AG10803 (cell line): ENCODE measurements at regions not wholly inside any gene's neighbourhood (a gene's known extent, or its start where the extent isn't known, plus 50 kb on each side); places are given as distances from the start of the nearest gene placed in this dataset.
A peak's percentile ranks its signal among the peaks of the same experiment; 100 is the strongest.

Experiments
- DNase-seq: peaks from one replicate; pipeline ENCODE4 v3.0.0; 2010; ENCODE audit warnings: low read depth
- H3K4me3 ChIP-seq: 2 replicates; pipeline ENCODE4 v1.5.1; 2011; ENCODE audit warnings: mild to moderate bottlenecking, low read length, control low read depth
- TF ChIP-seq, protein P1 (sequence below): conservative IDR thresholded peaks from 2 replicates; pipeline ENCODE4 v1.5.1; 2011; ENCODE audit warnings: mild to moderate bottlenecking, low read length, control low read depth, inconsistent platforms

DNA sequence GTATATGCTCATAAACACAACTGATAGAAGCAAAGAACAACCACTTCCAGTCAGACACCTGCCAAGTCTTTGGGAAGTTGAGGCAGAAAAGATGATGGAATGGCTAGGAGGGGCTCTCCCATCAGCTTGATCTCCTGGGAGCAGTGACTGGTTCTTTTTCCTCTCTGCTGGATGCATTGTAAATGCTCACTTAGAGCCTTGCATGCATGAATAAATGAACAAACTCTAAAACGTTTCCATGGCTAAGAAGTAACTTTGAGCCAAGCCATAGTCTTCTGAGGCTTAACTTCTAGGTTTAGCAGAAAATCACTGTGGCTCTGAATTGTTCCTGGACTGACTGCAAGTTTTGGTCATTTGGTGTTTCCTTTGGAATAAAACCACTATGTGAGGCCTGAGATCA, 166.4 kb upstream of the CITED2 start:
- H3K4me3 ChIP-seq: no peak overlapping the region
- DNase-seq: no peak
- TF ChIP-seq, protein P1, sequence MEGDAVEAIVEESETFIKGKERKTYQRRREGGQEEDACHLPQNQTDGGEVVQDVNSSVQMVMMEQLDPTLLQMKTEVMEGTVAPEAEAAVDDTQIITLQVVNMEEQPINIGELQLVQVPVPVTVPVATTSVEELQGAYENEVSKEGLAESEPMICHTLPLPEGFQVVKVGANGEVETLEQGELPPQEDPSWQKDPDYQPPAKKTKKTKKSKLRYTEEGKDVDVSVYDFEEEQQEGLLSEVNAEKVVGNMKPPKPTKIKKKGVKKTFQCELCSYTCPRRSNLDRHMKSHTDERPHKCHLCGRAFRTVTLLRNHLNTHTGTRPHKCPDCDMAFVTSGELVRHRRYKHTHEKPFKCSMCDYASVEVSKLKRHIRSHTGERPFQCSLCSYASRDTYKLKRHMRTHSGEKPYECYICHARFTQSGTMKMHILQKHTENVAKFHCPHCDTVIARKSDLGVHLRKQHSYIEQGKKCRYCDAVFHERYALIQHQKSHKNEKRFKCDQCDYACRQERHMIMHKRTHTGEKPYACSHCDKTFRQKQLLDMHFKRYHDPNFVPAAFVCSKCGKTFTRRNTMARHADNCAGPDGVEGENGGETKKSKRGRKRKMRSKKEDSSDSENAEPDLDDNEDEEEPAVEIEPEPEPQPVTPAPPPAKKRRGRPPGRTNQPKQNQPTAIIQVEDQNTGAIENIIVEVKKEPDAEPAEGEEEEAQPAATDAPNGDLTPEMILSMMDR: no peak

DNA sequence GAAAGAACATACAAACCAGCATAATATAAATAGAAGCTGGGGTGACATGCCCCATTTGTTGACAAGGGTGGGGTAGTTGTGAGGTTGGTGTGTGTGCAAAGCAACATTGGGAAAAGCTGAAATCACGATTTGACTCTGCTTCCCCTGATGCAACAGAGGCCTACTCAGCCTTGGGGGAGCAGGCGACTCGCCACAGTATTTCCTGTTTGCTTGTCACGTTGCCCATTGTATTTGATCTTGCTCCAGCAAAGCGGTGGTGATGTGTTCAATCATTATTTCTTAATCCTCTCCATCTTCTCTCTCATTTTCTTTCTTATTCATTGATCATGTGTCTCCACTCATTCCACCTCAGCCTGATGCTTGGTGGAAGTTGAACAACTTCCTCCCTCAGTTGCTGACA, 165.8 kb upstream of the CITED2 start:
- H3K4me3 ChIP-seq: no peak overlapping the region; the same call in 1 of the 2 replicates
- peak; percentile 93 for DNase-seq
- TF ChIP-seq, protein P1: no peak

DNA sequence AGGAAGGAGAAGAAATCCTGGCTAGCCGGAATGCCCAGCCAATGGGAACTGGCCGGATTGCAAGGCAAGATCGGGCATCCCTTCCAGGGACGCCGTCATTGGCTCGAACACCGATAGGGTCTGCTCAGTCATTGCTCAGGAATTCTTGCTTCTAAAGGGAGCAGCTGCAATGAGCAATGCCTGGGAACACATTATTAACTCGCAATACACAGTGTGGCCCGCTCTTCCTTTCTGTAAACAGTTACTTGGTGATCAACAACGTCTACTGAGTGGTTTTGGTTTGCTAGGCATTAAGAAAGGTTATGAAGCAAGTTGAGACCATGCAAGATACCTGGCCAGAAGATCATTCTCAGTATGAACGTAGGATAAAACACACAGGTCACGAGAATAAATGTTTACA, 165.4 kb upstream of the CITED2 start:
- TF ChIP-seq, protein P1: no peak
- H3K4me3 ChIP-seq: no peak overlapping the region
- DNase-seq: peak; percentile 97

DNA sequence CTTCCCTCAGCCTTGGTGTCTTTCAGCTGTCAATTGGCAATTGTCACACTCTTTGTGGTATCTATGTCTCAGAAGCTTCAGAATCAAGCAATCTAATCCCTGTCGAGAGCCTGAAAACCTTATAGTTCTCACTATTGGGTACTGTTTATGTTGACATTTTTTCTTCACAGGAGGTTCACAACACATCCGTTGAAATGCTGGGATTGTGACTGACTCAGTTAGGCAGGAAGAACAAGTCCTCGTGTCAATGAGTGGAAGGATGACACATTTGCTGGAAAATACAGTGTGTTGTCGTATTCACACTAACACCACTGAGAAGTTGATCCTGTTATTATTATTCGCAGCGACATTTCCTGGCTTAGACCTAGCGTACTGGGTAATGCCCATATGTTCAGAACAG, 163.9 kb upstream of the CITED2 start:
- no peak for DNase-seq
- TF ChIP-seq, protein P1: no peak
- H3K4me3 ChIP-seq: no peak overlapping the region

DNA sequence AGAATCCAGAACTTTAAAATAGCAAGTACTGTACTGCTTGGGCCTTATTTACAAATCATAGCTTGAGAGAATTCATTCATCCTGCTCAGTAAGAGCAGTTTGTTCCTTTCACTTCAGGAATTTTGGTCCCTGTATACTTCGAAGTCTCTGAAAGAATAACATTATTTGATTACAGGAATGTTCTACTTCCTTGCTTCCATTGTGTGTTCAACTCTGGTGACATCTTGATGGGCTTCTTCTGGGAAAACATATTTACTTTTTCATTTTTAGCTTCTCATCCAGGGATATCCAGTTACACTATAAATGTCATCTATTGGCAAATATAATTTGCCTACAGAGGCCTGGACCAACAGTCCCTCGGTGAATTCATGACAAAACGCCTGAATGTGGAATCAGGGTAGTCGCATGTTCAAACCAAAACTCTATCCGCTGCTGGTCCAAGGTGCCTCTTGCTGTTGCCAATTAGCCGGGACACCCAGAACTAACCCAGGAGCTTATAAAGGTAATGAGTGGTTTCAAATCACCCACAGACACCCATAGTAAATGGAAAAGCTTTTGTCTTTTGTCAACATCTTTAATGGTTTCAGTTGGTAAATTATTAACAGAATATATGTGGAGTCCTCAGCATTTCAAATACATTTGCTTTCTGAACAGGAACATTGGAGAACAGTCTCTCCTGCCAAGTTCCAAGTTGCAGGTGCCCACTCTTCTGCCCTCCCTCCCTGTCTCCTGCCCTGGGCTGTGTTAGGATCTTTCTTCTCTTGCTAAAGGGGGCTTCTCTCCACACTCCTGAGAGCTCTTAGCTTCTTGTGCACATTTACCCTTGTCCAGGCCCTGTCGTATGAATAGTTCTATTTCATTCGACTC, 162.5 kb upstream of the CITED2 start:
- TF ChIP-seq, protein P1: no peak
- no peak for DNase-seq
- H3K4me3 ChIP-seq: no peak overlapping the region

DNA sequence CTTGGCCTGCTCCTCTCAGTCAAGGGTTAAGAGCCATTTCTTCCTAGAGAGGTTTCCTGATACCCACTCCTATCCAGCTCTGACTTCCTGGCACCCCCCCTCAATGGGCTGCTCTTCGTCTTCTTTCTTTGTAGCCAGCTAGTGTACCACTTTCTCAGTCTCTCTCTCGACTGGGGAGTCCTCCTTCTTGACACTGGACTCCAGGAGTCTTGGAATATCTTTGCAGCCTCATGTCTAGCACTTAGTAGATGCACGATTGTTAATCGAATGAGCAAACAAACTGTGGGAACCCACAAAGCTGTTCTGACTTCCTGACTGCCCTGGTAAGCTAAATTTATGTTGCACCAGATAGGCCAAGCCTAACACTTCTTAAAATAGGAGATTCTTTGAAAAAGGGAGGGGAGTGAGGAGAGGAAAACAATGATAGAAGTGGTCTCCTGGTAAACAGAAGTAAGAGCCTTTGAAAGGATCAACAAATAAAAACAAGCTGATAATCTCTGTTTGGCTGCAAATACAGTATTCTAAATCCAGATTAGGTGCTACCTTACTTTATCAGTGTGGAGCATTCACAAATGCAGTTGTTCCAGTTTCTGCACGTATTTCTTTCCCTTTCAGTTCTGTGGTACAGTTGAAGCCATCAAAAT, 160.1 kb upstream of the CITED2 start:
- TF ChIP-seq, protein P1: no peak
- no peak overlapping the region for H3K4me3 ChIP-seq
- no peak for DNase-seq
